ENCODE measurements at regions not wholly inside any gene's neighbourhood (a gene's known extent, or its start where the extent isn't known, plus 50 kb on each side); places are given as distances from the start of the nearest gene placed in this dataset.
A peak's percentile ranks its signal among the peaks of the same experiment; 100 is the strongest.

DNA sequence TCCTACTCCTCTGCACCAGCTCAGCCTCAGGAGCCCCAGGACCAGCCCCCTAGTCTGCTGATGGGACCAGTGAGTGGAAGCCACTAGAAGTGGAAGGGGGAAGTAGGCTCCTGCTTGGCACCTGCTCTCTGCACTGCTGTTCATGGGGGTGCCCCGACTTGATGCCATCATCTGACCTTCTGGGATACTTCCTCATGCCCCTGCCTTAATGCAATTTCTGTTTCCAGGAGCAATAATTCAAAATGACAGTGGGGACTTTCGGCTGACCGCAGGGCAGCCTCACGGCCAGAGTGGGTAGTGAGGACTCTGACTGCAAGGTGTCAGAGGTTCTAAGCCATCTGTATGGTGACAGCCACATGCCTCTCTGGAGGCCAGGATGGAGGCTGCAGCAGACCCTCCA, 196.4 kb upstream of the WSCD1 start:
- H3K4me3 ChIP-seq (ENCODE audit: low read depth, low read length) = no peak overlapping the region
- no peak for DNase-seq (ENCODE audit: low read depth, low spot score)
- TF ChIP-seq CTCF (IDR thresholded peaks at IDR 0.05; ENCODE audit: low read depth, low read length) = no peak
- in situ Hi-C loops (cut with HindIII; ENCODE audit: low sequenced_read_pairs) = no loop called here

- DNase-seq (ENCODE audit: low read depth, low spot score) = peak; percentile 10
- TF ChIP-seq CTCF (IDR thresholded peaks at IDR 0.05; ENCODE audit: low read depth, low read length) = no peak
- H3K4me3 ChIP-seq (ENCODE audit: low read depth, low read length) = no peak overlapping the region
- in situ Hi-C loops (cut with HindIII; ENCODE audit: low sequenced_read_pairs) = no loop called here
Measured at GRCh38 chr17:5874486-5874885, 195.7 kb upstream of the WSCD1 start.

DNA sequence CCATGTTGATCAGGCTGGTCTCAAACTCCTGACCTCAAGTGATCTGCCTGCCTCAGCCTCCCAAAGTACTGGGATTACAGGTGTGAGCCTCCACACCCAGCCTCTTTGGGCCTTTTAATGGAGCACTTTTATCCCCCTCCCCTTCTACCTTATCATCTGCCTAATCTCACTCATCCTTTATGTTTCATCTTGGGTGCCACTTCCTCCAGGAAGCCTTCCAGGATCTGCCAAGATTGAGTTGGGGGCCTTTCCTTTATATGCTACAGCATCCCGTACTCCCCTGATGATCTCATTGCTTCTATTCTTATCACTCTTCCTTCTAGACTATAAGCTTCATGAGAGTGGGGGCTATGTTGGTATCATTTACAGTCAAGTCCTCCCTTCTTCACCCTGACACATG, 192.8 kb upstream of the WSCD1 start:
- no peak for TF ChIP-seq CTCF (IDR thresholded peaks at IDR 0.05; ENCODE audit: low read depth, low read length)
- DNase-seq (ENCODE audit: low read depth, low spot score) = no peak
- H3K4me3 ChIP-seq (ENCODE audit: low read depth, low read length) = no peak overlapping the region
- in situ Hi-C loops (cut with HindIII; ENCODE audit: low sequenced_read_pairs) = no loop called here

DNA sequence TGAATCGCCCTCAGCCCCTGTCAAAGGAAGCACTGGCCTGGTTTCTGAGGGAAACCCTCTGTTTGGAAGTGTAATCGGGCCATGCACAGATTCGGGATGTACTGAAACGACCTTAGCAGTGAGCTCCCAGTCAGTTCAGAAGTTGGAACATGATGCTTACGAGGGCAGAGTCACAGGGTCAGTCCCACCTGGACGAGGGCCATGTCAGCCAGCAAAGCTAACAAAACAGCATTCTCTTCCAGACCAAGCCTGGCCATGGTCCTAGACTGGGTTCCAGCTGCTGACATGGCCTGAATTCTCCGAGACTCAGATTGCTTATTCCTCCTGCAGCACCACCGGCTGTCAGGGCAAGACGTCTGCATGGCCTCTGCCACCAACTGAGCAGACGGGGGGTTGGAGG, 192.2 kb upstream of the WSCD1 start:
- peak; percentile 22 for DNase-seq (ENCODE audit: low read depth, low spot score)
- TF ChIP-seq CTCF (IDR thresholded peaks at IDR 0.05; ENCODE audit: low read depth, low read length) = no peak
- no peak overlapping the region for H3K4me3 ChIP-seq (ENCODE audit: low read depth, low read length)
- in situ Hi-C loops (cut with HindIII; ENCODE audit: low sequenced_read_pairs) = no loop called here

DNA sequence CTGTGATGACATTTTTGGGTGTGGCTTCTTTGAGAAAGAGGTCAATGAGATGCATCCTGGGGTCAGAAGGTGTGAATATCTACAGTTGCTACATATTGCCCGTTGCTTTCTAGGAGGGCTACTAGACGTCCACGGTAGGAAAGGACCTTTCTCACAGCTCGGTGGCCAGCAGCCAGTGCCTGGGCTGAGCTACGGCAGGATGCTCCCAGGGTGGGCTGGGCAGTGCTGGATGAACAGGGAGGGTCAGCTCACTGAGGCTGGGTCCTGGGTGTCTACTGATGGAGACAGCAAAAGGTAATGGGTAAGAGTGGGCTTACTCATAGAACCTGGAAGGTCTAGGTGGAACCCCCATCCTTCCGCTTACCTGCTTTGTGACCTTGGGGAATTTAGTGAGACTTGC, 188.3 kb upstream of the WSCD1 start:
- no peak for TF ChIP-seq CTCF (IDR thresholded peaks at IDR 0.05; ENCODE audit: low read depth, low read length)

DNA sequence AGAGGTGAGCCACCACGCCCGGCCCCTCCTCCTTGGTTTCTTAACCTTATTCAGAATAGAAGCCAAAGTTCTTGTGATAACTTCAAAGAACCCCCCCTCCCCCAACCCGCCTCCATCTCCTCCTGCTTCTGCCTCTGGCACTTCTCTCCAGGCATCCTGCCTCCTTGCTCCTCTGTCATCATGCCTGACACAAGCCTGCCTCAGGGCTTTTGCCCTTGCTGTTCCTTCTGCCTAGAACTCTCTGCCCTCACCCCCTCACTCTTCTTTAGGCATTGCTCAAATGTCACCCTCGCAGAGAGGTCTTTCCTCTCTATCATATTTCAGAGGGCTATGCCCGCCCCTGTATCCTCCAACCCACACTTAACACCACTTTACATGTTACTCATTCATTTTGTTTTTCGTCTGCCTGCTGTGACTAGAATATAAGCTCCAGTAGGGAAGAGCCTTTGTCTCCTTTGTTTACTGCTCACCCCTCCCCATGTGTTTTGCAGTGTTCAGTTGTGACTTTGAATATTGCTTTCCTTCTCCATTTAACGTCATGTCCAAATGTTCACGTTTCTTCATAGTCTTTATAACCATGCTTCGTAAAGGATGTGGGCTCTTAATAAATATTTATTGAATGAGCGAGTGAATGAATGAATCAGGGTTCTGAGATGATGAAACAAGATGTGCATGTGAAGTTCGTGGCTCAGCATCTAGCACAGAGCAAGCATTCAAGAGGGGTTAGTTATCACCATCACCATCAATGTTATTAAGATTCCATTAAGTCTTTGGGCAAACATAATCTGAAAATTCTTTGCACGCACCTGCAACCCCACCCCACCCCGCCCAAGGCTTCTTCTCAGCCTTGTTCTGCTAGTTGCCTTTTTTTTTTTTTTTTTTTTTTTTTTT, 186.2 kb upstream of the WSCD1 start:
- in situ Hi-C loops (cut with HindIII; ENCODE audit: low sequenced_read_pairs) = no loop called here
- no peak for DNase-seq (ENCODE audit: low read depth, low spot score)
- no peak overlapping the region for H3K4me3 ChIP-seq (ENCODE audit: low read depth, low read length)
- TF ChIP-seq CTCF (IDR thresholded peaks at IDR 0.05; ENCODE audit: low read depth, low read length) = no peak

More for the DNA sequence above, 188.3 kb upstream of the WSCD1 start:
- in situ Hi-C loops (cut with HindIII; ENCODE audit: low sequenced_read_pairs) = no loop called here
- no peak overlapping the region for H3K4me3 ChIP-seq (ENCODE audit: low read depth, low read length)
- DNase-seq (ENCODE audit: low read depth, low spot score) = no peak

Data from astrocyte of the spinal cord (primary cell).